B cell (primary cell): ENCODE measurements at regions not wholly inside any gene's neighbourhood (a gene's known extent, or its start where the extent isn't known, plus 50 kb on each side); places are given as distances from the start of the nearest gene placed in this dataset.

Experiments used
- ATAC-seq: fragments of 200-7000 bp; cut with Tn5 transposase; one replicate; pipeline ENCODE4 v1.10.0; 2021; ENCODE audit warnings: low read depth, mild to moderate bottlenecking, moderate number of reproducible peaks, moderate library complexity
- CTCF ChIA-PET: fragments of 350-600 bp; sonication (Branson Sonifier 250); formaldehyde crosslinking; loops from one replicate; lab custom pipeline; 2021; ENCODE audit warnings: antibody characterized with exemption, inconsistent platforms; lab: Charles Lee
- POLR2A ChIA-PET: fragments of 350-600 bp; sonication (Branson Sonifier 250); formaldehyde crosslinking; loops from one replicate; lab custom pipeline; 2021; ENCODE audit warnings: antibody characterized with exemption; lab: Charles Lee
- DNase-seq: peaks from one replicate; pipeline ENCODE4 v3.0.0; 2013
- H2AFZ ChIP-seq: 2 replicates; pipeline ENCODE4 v1.6.1; 2012; ENCODE audit warnings: mild to moderate bottlenecking, low read depth, low read length; ENCODE audit not compliant: insufficient read depth, poor library complexity, severe bottlenecking
- H3K27ac ChIP-seq, 2 donors: 1 replicate in 1 of 2; 2 replicates in 1 of 2; pipeline ENCODE4 v1.5.1; 2012 to 2013; ENCODE audit warnings: low read length in 2 of 2, mild to moderate bottlenecking in 2 of 2, moderate library complexity in 1 of 2
- H3K27me3 ChIP-seq, 4 experiments: fragments of 200-600 bp in 1 of 4; sonication (generic) in 1 of 4; replicated peaks in 1 of 4; 1 replicate in 2 of 4; 2 replicates in 2 of 4; pipeline versions ENCODE4 v1.6.1 to v1.7.0; 2013 to 2016; ENCODE audit warnings: low read length in 3 of 4, mild to moderate bottlenecking in 2 of 4, mixed read lengths in 1 of 4, moderate library complexity in 1 of 4; ENCODE audit not compliant: insufficient read depth in 4 of 4, control insufficient read depth in 3 of 4; ENCODE audit errors: control extremely low read depth in 1 of 4
- H3K36me3 ChIP-seq, 2 experiments: replicated peaks in 1 of 2; 1 replicate in 1 of 2; 2 replicates in 1 of 2; pipeline versions ENCODE4 v1.6.1 to v1.7.1; 2013; ENCODE audit warnings: low read length in 1 of 2; ENCODE audit not compliant: insufficient read depth in 2 of 2, control insufficient read depth in 1 of 2; ENCODE audit errors: control extremely low read depth in 1 of 2, extremely low read depth in 1 of 2
- H3K4me1 ChIP-seq, 2 donors: fragments of 200-600 bp in 1 of 2; sonication (generic) in 1 of 2; 1 replicate in 1 of 2; 2 replicates in 1 of 2; pipeline versions ENCODE4 v1.5.1 to v1.6.1; 2013 to 2017; ENCODE audit warnings: low read length in 2 of 2; ENCODE audit not compliant: control insufficient read depth in 2 of 2, insufficient read depth in 2 of 2
- H3K4me2 ChIP-seq: replicated peaks from 2 replicates; pipeline ENCODE3; 2012; ENCODE audit warnings: mild to moderate bottlenecking, low read depth, low read length; ENCODE audit not compliant: poor library complexity, severe bottlenecking
- H3K4me3 ChIP-seq, 5 experiments: fragments of 200-600 bp in 1 of 5; sonication (generic) in 1 of 5; 1 replicate in 3 of 5; 2 replicates in 2 of 5; pipeline versions ENCODE4 v1.5.1 to v1.7.0; 2011 to 2016; ENCODE audit warnings: low read length in 4 of 5, mild to moderate bottlenecking in 4 of 5, low read depth in 2 of 5, control low read depth in 1 of 5, moderate library complexity in 1 of 5; ENCODE audit not compliant: insufficient read depth in 1 of 5; ENCODE audit errors: control extremely low read depth in 1 of 5, extremely low read depth in 1 of 5
- H3K79me2 ChIP-seq: fragments of 200-600 bp; sonication (generic); one replicate; pipeline ENCODE4 v1.6.0; 2016; ENCODE audit warnings: low read length; ENCODE audit not compliant: control insufficient read depth, insufficient read depth
- H3K9ac ChIP-seq: fragments of 200-600 bp; sonication (generic); 2 replicates; pipeline ENCODE4 v1.6.1; 2017; ENCODE audit warnings: mild to moderate bottlenecking, low read length, moderate library complexity
- H3K9me3 ChIP-seq, 3 donors: one replicate each; pipeline versions ENCODE4 v1.6.1 to v1.7.1; 2013; ENCODE audit warnings: low read length in 2 of 3; ENCODE audit not compliant: control insufficient read depth in 2 of 3, insufficient read depth in 1 of 3; ENCODE audit errors: control extremely low read depth in 1 of 3
- H4K20me1 ChIP-seq: 2 replicates; pipeline ENCODE4 v1.6.0; 2012; ENCODE audit warnings: mild to moderate bottlenecking, low read length; ENCODE audit not compliant: insufficient read depth, control insufficient read depth, poor library complexity, severe bottlenecking
- H3K27ac Mint-ChIP-seq: one replicate; pipeline ENCODE4 v1.8.0; 2021; ENCODE audit warnings: mixed read lengths
- H3K27me3 Mint-ChIP-seq: one replicate; pipeline ENCODE4 v1.8.0; 2021; ENCODE audit warnings: mixed read lengths
- H3K4me1 Mint-ChIP-seq: one replicate; pipeline ENCODE4 v1.8.0; 2021; ENCODE audit warnings: mixed read lengths
- H3K4me3 Mint-ChIP-seq: one replicate; pipeline ENCODE4 v1.8.0; 2021; ENCODE audit warnings: mixed read lengths
- H3K9me3 Mint-ChIP-seq: one replicate; pipeline ENCODE4 v1.8.0; 2022; ENCODE audit warnings: mixed read lengths; ENCODE audit not compliant: insufficient read depth
- EZH2 ChIP-seq: IDR thresholded peaks from 2 replicates; pipeline ENCODE4 v1.6.1; 2012; ENCODE audit warnings: borderline replicate concordance, low read depth, mild to moderate bottlenecking, moderate library complexity, low read length; ENCODE audit not compliant: insufficient read depth, poor library complexity, severe bottlenecking
- WGBS: methylation state at CpG from one replicate; pipeline ENCODE4 v1.1.5; 2013; ENCODE audit warnings: missing lambda C conversion rate; ENCODE audit not compliant: insufficient coverage; 5-methylcytosine and 5-hydroxymethylcytosine counted together
- intact Hi-C: fragments of 100-400 bp; cut with micrococcal nuclease; formaldehyde crosslinking; loops from one replicate; pipeline ENCODE4 v1.10.0; 2022
- TF ChIP-seq, protein P1 (sequence below): fragments of 200-600 bp; IDR thresholded peaks from one replicate; pipeline ENCODE4 v1.8.0; 2022; ENCODE audit warnings: antibody characterized with exemption, mild to moderate bottlenecking

DNA sequence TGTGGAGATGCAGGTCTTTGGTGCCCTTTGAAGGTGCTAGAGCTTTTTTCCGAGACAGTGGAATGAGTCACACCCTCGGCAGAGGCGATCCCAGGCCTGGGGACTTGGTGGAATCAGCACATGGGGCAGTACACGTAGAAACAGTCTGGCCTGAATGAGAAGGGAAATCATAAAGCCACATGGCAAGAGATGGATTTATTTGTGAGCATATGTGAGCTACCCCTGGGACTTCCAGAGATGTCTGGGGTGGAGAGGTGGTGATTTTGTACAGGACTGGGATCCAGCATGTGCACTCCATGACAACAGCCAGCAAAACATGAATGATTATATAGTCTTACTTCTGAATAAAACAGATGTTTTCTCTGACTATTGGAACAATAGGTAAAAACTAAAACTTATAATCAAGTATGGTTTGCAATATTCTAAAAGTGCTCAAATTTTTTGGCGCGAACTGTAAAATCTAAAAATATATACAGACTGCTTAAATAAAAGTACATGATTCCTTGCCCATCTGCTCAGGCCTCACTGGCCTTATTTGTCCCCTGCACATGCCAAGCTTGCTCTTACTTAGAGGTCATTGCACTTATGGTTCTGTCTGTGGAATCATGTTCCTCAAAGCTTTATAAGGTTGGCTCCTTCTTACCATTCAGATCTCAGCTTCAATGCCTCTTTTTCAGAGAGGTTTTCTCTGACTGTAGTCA lies 54.7 kb upstream of the SMARCA2 start:
- intact Hi-C loops = no loop called here
- TF ChIP-seq, protein P1, sequence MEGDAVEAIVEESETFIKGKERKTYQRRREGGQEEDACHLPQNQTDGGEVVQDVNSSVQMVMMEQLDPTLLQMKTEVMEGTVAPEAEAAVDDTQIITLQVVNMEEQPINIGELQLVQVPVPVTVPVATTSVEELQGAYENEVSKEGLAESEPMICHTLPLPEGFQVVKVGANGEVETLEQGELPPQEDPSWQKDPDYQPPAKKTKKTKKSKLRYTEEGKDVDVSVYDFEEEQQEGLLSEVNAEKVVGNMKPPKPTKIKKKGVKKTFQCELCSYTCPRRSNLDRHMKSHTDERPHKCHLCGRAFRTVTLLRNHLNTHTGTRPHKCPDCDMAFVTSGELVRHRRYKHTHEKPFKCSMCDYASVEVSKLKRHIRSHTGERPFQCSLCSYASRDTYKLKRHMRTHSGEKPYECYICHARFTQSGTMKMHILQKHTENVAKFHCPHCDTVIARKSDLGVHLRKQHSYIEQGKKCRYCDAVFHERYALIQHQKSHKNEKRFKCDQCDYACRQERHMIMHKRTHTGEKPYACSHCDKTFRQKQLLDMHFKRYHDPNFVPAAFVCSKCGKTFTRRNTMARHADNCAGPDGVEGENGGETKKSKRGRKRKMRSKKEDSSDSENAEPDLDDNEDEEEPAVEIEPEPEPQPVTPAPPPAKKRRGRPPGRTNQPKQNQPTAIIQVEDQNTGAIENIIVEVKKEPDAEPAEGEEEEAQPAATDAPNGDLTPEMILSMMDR = no peak
- no peak for TF ChIP-seq EZH2
- no peak overlapping the region for H3K4me2 ChIP-seq
- H3K36me3 ChIP-seq = no peaks in the 10 kb centered on the region
- no peaks in the 10 kb centered on the region for H3K9me3 ChIP-seq
- Mint-ChIP-seq H3K4me3 (no peak overlapping the region), H3K27ac (no peak overlapping the region), H3K27me3 (peaks cover 10% of the 10 kb centered on the region), H3K4me1 (no peaks in the 10 kb centered on the region), H3K9me3 (no peaks in the 10 kb centered on the region)
- H3K4me1 ChIP-seq = no peaks in the 10 kb centered on the region
- ChIA-PET POLR2A (no interaction called here), CTCF (no interaction called here)
- DNase-seq (no peak), ATAC-seq (no peak)
- 70% methylated on average over 4 of the region's 6 CpGs for WGBS
- H3K79me2 ChIP-seq = no peaks in the 10 kb centered on the region
- no peak overlapping the region for H3K4me3 ChIP-seq
- no peak overlapping the region for H3K27ac ChIP-seq
- H2AFZ ChIP-seq = no peak overlapping the region
- no peaks in the 10 kb centered on the region for H3K27me3 ChIP-seq
- H3K9ac ChIP-seq = no peak overlapping the region
- no peaks in the 10 kb centered on the region for H4K20me1 ChIP-seq

DNA sequence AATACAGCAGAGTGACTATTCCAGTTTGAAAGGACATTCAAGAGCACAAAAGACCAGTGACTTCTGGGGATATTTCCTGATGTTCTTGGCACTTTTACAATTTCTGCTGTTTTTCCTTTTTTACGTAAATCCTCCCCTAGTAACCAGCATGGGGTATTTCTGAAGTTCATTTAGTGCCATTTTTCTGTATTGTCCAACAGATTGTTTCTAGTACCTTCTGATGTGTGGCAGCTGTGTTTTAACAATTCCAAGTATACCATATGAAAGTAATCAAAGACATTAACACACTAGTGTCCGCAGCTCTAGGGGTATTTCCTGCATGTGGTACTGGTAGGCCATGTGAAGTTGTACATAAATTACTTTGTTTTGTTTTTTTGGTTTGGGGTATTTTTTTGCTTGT lies 53.0 kb upstream of the SMARCA2 start:
- Histone ChIP-seq H3K4me2 (no peak overlapping the region), H3K27ac (no peak overlapping the region), H3K36me3 (no peaks in the 10 kb centered on the region), H3K9ac (no peak overlapping the region), H3K79me2 (no peaks in the 10 kb centered on the region), H2AFZ (no peak overlapping the region), H3K9me3 (no peaks in the 10 kb centered on the region), H3K27me3 (no peaks in the 10 kb centered on the region), H4K20me1 (no peaks in the 10 kb centered on the region), H3K4me1 (no peaks in the 10 kb centered on the region), H3K4me3 (no peak overlapping the region)
- no peak for TF ChIP-seq EZH2
- TF ChIP-seq, protein P1 = no peak
- H3K27ac Mint-ChIP-seq = no peak overlapping the region
- intact Hi-C loops = no loop called here
- CTCF ChIA-PET = no interaction called here
- H3K4me1 Mint-ChIP-seq = no peaks in the 10 kb centered on the region
- peaks cover 12% of the 10 kb centered on the region for H3K27me3 Mint-ChIP-seq
- no CpG with 5 or more reads among the region's 2 CpGs for WGBS
- H3K4me3 Mint-ChIP-seq = no peak overlapping the region
- no peak for ATAC-seq
- H3K9me3 Mint-ChIP-seq = no peaks in the 10 kb centered on the region
- no peak for DNase-seq
- POLR2A ChIA-PET = no interaction called here
